ENCODE measurements at regions not wholly inside any gene's neighbourhood (a gene's known extent, or its start where the extent isn't known, plus 50 kb on each side); places are given as distances from the start of the nearest gene placed in this dataset.
"Not testable (repeated sequence)": the region's sequence is repeated elsewhere in the genome, so short reads cannot be mapped to it uniquely, and the experiment has no call there.

DNA sequence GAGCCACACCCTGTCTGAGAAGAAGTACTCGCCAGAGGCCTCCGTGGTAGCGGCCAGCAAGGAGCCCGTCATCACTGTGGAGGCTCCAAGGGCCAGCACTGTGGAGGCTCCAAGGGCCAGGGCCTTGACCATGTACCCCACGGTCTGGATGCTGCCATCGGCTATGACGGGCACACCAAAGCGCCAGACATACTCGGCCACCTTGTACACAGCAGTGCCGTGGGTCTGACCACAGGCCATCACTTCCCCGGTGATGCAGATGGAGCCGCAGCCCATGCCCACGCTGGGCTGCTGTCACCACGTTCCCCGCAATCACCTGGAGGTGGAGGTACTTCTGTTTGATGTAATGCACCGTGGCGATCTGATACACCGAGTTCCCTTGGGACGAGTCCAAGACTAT lies 377.7 kb upstream of the MAOA start:
- TF ChIP-seq, protein P1, sequence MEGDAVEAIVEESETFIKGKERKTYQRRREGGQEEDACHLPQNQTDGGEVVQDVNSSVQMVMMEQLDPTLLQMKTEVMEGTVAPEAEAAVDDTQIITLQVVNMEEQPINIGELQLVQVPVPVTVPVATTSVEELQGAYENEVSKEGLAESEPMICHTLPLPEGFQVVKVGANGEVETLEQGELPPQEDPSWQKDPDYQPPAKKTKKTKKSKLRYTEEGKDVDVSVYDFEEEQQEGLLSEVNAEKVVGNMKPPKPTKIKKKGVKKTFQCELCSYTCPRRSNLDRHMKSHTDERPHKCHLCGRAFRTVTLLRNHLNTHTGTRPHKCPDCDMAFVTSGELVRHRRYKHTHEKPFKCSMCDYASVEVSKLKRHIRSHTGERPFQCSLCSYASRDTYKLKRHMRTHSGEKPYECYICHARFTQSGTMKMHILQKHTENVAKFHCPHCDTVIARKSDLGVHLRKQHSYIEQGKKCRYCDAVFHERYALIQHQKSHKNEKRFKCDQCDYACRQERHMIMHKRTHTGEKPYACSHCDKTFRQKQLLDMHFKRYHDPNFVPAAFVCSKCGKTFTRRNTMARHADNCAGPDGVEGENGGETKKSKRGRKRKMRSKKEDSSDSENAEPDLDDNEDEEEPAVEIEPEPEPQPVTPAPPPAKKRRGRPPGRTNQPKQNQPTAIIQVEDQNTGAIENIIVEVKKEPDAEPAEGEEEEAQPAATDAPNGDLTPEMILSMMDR (IDR thresholded peaks at IDR 0.05; ENCODE audit: borderline replicate concordance, insufficient read depth, low read depth, low read length), result no peak
- H3K4me3 ChIP-seq (ENCODE audit: low read depth, low read length), result no peak overlapping the region

DNA sequence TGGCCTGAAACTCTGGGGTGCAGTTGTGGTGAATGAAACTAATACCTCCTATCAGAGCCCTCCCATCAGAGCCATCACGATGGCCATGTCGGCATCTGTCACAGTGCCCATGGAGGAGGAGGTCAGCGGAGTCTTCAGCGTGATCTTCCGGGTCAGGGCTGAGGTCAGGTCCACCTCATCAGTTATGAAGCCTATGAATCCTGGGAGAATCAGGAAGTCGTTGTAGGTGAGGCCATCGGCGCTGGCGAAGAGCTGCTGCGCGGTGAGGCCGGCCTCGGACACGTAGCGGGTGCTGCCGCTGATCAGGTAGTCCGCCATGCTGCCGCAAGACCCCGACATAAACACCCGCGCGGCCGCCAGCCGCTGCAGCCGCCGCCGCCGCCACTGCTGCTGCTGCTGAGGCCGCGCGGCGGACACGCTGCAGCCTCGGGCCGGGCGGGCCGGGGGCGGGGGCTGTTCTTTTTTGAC lies 376.7 kb upstream of the MAOA start:
- TF ChIP-seq, protein P1 (IDR thresholded peaks at IDR 0.05; ENCODE audit: borderline replicate concordance, insufficient read depth, low read depth, low read length), result no peak
- no peak overlapping the region for H3K4me3 ChIP-seq (ENCODE audit: low read depth, low read length)

DNA sequence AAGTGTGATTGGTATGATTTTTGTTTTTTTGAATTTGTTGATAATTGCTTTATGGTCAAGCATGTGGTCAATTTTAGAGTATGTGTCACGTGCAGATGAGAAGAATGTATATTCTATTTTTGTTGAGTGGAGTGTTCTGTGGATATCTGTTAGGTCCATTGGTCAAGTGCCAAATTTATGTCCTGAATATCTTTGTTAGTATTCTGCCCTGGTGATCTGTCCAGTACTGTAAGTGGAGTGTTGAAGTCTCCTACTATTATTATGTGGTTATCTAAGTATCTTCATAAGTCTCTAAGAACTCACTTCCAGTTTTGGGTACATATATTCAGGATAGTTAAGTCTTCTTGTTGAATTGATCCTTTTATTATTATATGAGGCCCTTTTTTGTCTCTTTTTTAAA lies 372.9 kb upstream of the MAOA start:
- H3K4me3 ChIP-seq (ENCODE audit: low read depth, low read length), result no peak overlapping the region
- TF ChIP-seq, protein P1 (IDR thresholded peaks at IDR 0.05; ENCODE audit: borderline replicate concordance, insufficient read depth, low read depth, low read length), result no peak

DNA sequence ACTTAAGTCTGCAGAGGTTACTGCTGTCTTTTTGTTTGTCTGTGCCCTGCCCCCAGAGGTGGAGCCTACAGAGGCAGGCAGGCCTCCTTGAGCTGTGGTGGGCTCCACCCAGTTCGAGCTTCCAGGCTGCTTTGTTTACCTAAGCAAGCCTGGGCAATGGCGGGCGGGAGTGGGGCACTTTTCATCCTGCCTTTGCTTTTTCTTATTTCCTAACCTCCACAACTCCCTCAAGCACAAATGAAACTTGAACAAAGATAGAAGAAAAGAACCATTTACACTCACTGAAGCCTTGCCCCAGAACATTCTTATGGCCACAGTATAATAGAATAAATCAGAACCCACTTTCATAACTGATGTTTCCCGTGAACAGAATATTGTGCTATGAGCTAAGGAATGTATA lies 344.5 kb upstream of the MAOA start:
- not testable (repeated sequence) for H3K4me3 ChIP-seq (ENCODE audit: low read depth, low read length)

DNA sequence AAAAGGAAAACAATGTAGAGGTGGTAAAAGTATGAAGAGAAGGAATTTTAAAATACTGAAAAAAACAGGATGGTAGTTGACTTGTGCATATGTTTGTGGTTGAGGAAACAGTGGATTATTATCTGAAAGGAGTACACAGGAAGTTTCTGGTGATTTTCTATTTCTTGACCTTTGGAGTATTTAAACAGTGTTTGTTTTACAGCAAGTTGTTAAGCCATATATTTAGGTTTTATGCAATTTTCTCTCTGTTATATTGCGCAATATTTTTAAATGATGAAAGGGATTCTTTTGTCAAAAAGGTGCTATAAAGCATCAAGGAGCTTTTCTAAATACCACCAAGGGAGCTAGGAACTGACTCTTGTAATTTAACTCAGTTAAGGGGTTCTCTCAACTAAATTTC lies 343.1 kb upstream of the MAOA start:
- TF ChIP-seq, protein P1 (IDR thresholded peaks at IDR 0.05; ENCODE audit: borderline replicate concordance, insufficient read depth, low read depth, low read length), result no peak
- H3K4me3 ChIP-seq (ENCODE audit: low read depth, low read length), result no peak overlapping the region

DNA sequence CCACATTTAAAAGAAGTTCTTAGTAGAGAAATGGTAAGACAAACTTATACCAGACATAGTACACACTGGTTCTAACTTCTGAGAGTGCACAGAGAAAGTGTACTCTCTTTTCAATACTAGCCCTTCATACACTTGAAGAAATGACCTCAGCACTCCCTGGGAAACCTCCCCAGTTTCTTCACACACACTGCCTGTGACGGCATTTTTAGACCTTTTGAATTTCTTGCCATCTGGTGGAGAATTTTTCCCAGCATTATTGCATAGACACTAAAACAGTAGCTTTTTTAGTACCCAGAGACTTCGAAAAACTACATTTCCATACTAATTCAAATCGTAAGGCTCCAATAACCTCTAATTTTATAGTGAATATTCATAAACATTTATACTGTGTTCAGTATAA lies 341.6 kb upstream of the MAOA start:
- TF ChIP-seq, protein P1 (IDR thresholded peaks at IDR 0.05; ENCODE audit: borderline replicate concordance, insufficient read depth, low read depth, low read length), result no peak
- no peak overlapping the region for H3K4me3 ChIP-seq (ENCODE audit: low read depth, low read length)

DNA sequence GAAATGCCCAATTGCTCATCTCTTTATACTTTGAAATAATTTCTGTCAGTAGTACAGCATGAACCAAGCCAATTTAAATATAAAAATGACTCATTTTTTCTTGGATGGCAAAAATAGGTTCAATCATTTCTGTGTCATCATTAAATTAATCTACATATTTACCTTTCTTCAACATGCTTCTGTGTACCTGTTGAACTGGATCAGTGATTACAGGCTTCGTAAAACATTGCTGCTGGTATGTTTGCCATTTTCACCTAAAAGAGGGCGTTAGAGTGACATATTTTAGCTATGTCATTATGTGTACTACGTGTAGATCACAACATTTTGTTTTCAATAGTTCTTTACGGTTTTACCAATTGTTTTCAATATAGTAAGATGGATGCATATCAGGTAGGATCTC lies 340.5 kb upstream of the MAOA start:
- TF ChIP-seq, protein P1 (IDR thresholded peaks at IDR 0.05; ENCODE audit: borderline replicate concordance, insufficient read depth, low read depth, low read length), result no peak
- H3K4me3 ChIP-seq (ENCODE audit: low read depth, low read length), result no peak overlapping the region

DNA sequence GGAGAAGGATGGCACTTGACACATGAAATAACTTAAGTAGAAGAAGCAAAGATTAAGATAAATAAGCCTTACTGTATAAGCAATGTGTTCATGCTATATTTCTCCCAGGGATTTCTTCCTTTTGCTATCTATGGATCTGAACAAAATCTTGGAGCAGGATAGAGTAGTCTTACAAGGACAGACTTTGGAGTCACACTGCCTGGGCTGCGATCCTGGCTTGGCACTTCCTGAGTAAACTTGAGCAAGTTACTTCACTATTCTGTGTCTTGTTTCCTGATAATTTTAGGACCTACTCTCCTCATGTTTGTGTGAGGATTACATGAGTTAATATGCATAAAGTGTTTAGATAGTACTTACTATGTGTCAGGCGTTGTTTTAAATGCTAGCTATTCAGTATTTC lies 340.0 kb upstream of the MAOA start:
- TF ChIP-seq, protein P1 (IDR thresholded peaks at IDR 0.05; ENCODE audit: borderline replicate concordance, insufficient read depth, low read depth, low read length), result no peak
- no peak overlapping the region for H3K4me3 ChIP-seq (ENCODE audit: low read depth, low read length)
